ENCODE measurements at regions not wholly inside any gene's neighbourhood (a gene's known extent, or its start where the extent isn't known, plus 50 kb on each side); places are given as distances from the start of the nearest gene placed in this dataset.

- ChIA-PET CTCF (ENCODE audit: unreplicated experiment) (no interaction called here), POLR2A (no interaction called here)
- H3K9me2 ChIP-seq (ENCODE audit: insufficient read depth, low read length), result no peaks in the 10 kb centered on the region
- no peaks in the 10 kb centered on the region for H3K9me3 ChIP-seq (ENCODE audit: low read length)
- intact Hi-C loops (cut with micrococcal nuclease; ENCODE audit: unreplicated experiment), result no loop called here
- no peaks in the 10 kb centered on the region for H3K36me3 ChIP-seq (ENCODE audit: insufficient read depth, low read length)
- peaks cover 10% of the 10 kb centered on the region for H3K4me1 ChIP-seq (ENCODE audit: insufficient read depth, low read length, poor library complexity, severe bottlenecking)
- no peaks in the 10 kb centered on the region for H3K79me2 ChIP-seq (ENCODE audit: insufficient read depth, low read depth, low read length)
- H2AFZ ChIP-seq (ENCODE audit: low read length), result no peak overlapping the region
- TF ChIP-seq EZH2phosphoT487 (IDR thresholded peaks at IDR 0.05; ENCODE audit: borderline replicate concordance, low read depth, low read length), result no peak
- TF ChIP-seq CTCF (conservative IDR thresholded peaks at IDR 0.05; ENCODE audit: low read length), result no peak
- H3K4me3 ChIP-seq (ENCODE audit: low read depth, low read length, poor library complexity, severe bottlenecking), result no peak overlapping the region
- no peak overlapping the region for H3K27ac ChIP-seq (ENCODE audit: low read depth, low read length, poor library complexity, severe bottlenecking)
- no TSS peak for BruUV-seq (replicated peaks)
- peak; percentile 35 for DNase-seq (ENCODE audit: low spot score)
- peak overlapping the region; percentile 7; the same call in 1 of the 2 replicates for H3K4me2 ChIP-seq (ENCODE audit: low read length)
- H4K20me1 ChIP-seq (ENCODE audit: insufficient read depth, low read length), result no peaks in the 10 kb centered on the region
Measured at GRCh38 chr10:78577712-78578111, 491.1 kb upstream of the ZMIZ1 start.

- no TSS peak for BruUV-seq (replicated peaks)
- Histone ChIP-seq H3K27ac (ENCODE audit: low read depth, low read length, poor library complexity, severe bottlenecking) (no peak overlapping the region), H2AFZ (ENCODE audit: low read length) (no peak overlapping the region), H3K79me2 (ENCODE audit: insufficient read depth, low read depth, low read length) (no peaks in the 10 kb centered on the region), H3K36me3 (ENCODE audit: insufficient read depth, low read length) (no peaks in the 10 kb centered on the region), H3K9me2 (ENCODE audit: insufficient read depth, low read length) (no peaks in the 10 kb centered on the region), H3K9me3 (ENCODE audit: low read length) (no peaks in the 10 kb centered on the region), H4K20me1 (ENCODE audit: insufficient read depth, low read length) (no peaks in the 10 kb centered on the region), H3K4me3 (ENCODE audit: low read depth, low read length, poor library complexity, severe bottlenecking) (no peak overlapping the region), H3K4me1 (ENCODE audit: insufficient read depth, low read length, poor library complexity, severe bottlenecking) (peaks cover 10% of the 10 kb centered on the region), H3K4me2 (ENCODE audit: low read length) (no peak overlapping the region)
- POLR2A ChIA-PET, result no interaction called here
- TF ChIP-seq CTCF (conservative IDR thresholded peaks at IDR 0.05; ENCODE audit: low read length), result no peak
- TF ChIP-seq EZH2phosphoT487 (IDR thresholded peaks at IDR 0.05; ENCODE audit: borderline replicate concordance, low read depth, low read length), result no peak
- DNase-seq (ENCODE audit: low spot score), result no peak
- intact Hi-C loops (cut with micrococcal nuclease; ENCODE audit: unreplicated experiment), result no loop called here
- CTCF ChIA-PET (ENCODE audit: unreplicated experiment), result no interaction called here
Measured at GRCh38 chr10:78578929-78579328, 489.8 kb upstream of the ZMIZ1 start.

GRCh38 chr10:78579576-78579975 is 489.2 kb upstream of the ZMIZ1 start:
- peaks cover 10% of the 10 kb centered on the region for H3K4me1 ChIP-seq (ENCODE audit: insufficient read depth, low read length, poor library complexity, severe bottlenecking)
- H3K4me2 ChIP-seq (ENCODE audit: low read length), result no peak overlapping the region
- no peaks in the 10 kb centered on the region for H3K9me2 ChIP-seq (ENCODE audit: insufficient read depth, low read length)
- H3K27ac ChIP-seq (ENCODE audit: low read depth, low read length, poor library complexity, severe bottlenecking), result no peak overlapping the region
- H3K4me3 ChIP-seq (ENCODE audit: low read depth, low read length, poor library complexity, severe bottlenecking), result no peak overlapping the region
- no peaks in the 10 kb centered on the region for H3K79me2 ChIP-seq (ENCODE audit: insufficient read depth, low read depth, low read length)
- ChIA-PET POLR2A (no interaction called here), CTCF (ENCODE audit: unreplicated experiment) (no interaction called here)
- no peak for DNase-seq (ENCODE audit: low spot score)
- BruUV-seq (replicated peaks), result no TSS peak
- H3K9me3 ChIP-seq (ENCODE audit: low read length), result no peaks in the 10 kb centered on the region
- H3K36me3 ChIP-seq (ENCODE audit: insufficient read depth, low read length), result no peaks in the 10 kb centered on the region
- intact Hi-C loops (cut with micrococcal nuclease; ENCODE audit: unreplicated experiment), result no loop called here
- no peak overlapping the region for H2AFZ ChIP-seq (ENCODE audit: low read length)
- no peak for TF ChIP-seq EZH2phosphoT487 (IDR thresholded peaks at IDR 0.05; ENCODE audit: borderline replicate concordance, low read depth, low read length)
- no peak for TF ChIP-seq CTCF (conservative IDR thresholded peaks at IDR 0.05; ENCODE audit: low read length)
- no peaks in the 10 kb centered on the region for H4K20me1 ChIP-seq (ENCODE audit: insufficient read depth, low read length)

Measured in OCI-LY7 (cell line).